ENCODE measurements at regions not wholly inside any gene's neighbourhood (a gene's known extent, or its start where the extent isn't known, plus 50 kb on each side); places are given as distances from the start of the nearest gene placed in this dataset.

DNA sequence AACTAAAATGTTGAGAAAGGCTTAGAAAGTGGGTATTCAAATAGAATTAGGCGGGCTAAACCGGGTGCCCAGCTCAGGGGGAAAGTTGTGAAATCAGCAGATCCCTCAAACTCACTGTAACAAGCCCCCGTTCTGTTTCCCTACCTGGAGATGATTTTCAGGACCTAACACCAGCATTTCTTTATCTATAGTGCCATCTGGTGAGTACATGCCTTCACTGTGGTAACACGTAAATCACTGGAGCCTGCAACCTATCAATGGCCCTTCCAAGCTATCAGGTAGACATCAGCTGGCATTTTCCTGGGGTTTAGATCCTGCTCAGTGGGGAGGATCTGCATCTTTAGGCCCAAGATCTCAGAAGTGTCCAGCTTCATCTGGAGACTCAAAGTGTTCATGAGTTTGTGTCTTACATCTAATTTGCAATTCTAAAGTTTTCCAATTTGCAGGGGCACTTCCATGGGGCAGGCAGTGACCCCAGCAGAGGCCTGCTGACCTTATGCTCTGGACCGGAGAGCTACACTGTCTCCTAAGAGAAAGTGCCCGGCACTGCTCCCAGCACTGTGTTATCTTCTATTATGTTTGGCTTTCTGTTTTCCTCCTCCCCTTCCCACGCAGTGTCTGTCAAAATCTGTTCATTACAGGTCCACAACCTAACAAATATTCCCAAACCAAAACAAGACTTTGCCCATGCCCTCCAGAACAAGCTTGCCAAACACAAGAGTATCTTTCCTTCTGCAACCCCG, 132.5 kb downstream of the LSM5 start:
- Histone ChIP-seq H3K27me3 (ENCODE audit: control insufficient read depth, low read length) (peaks cover 11% of the 10 kb centered on the region), H3K9me2 (replicated peaks; ENCODE audit: control insufficient read depth, low read length) (no peaks in the 10 kb centered on the region), H3K27ac (ENCODE audit: low read depth, low read length) (no peak overlapping the region), H3K36me3 (ENCODE audit: control insufficient read depth, low read length) (no peaks in the 10 kb centered on the region), H3K4me2 (ENCODE audit: low read length) (no peak overlapping the region), H3F3A (ENCODE audit: control insufficient read depth, insufficient read depth) (no peaks in the 10 kb centered on the region), H3K9me3 (ENCODE audit: control insufficient read depth, insufficient read depth, low read length) (no peaks in the 10 kb centered on the region), H3K4me3 (ENCODE audit: low read length) (no peak overlapping the region), H4K20me1 (ENCODE audit: control insufficient read depth, insufficient read depth, low read depth, low read length) (no peaks in the 10 kb centered on the region), H3K4me1 (ENCODE audit: control insufficient read depth, low read length) (no peaks in the 10 kb centered on the region), H3K79me2 (ENCODE audit: control insufficient read depth, low read length) (no peaks in the 10 kb centered on the region)
- TF ChIP-seq, protein P1, sequence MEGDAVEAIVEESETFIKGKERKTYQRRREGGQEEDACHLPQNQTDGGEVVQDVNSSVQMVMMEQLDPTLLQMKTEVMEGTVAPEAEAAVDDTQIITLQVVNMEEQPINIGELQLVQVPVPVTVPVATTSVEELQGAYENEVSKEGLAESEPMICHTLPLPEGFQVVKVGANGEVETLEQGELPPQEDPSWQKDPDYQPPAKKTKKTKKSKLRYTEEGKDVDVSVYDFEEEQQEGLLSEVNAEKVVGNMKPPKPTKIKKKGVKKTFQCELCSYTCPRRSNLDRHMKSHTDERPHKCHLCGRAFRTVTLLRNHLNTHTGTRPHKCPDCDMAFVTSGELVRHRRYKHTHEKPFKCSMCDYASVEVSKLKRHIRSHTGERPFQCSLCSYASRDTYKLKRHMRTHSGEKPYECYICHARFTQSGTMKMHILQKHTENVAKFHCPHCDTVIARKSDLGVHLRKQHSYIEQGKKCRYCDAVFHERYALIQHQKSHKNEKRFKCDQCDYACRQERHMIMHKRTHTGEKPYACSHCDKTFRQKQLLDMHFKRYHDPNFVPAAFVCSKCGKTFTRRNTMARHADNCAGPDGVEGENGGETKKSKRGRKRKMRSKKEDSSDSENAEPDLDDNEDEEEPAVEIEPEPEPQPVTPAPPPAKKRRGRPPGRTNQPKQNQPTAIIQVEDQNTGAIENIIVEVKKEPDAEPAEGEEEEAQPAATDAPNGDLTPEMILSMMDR (IDR thresholded peaks at IDR 0.05; ENCODE audit: low read depth, low read length, poor library complexity, severe bottlenecking) = no peak
- no peak for TF ChIP-seq EZH2phosphoT487 (IDR thresholded peaks at IDR 0.05; ENCODE audit: borderline replicate concordance, low read length)

DNA sequence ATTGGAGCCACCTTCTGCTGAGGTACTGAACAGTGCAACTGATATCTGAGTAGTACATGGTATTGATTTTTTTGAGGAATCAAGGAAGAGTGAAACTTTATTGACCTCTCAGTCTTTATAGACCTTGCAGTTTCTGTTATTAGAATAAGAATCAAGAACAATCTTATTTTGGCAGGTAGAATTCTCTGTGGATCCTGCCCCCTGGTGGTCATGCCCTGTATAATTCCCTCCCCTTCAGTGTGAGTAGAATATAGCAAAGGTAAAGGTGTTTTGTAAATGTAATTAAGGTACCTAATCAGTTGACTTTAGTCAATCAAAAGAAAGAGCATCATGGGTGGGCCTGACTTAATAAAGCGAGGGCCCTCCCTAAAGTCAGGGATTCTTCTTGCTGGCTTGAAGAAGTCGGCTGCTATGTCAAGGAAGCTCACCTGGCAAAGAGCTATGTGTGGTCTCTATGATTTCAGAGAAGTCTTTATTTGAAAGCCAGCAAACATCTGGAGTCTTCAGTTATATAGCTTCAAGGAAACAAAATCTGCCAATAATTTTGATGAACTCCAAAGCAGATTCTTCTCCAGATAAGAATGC, 142.8 kb downstream of the LSM5 start:
- H3K9me2 ChIP-seq (replicated peaks; ENCODE audit: control insufficient read depth, low read length) = no peaks in the 10 kb centered on the region
- no peaks in the 10 kb centered on the region for H3K4me1 ChIP-seq (ENCODE audit: control insufficient read depth, low read length)
- H4K20me1 ChIP-seq (ENCODE audit: control insufficient read depth, insufficient read depth, low read depth, low read length) = no peaks in the 10 kb centered on the region
- H3F3A ChIP-seq (ENCODE audit: control insufficient read depth, insufficient read depth) = no peaks in the 10 kb centered on the region
- H3K27ac ChIP-seq (ENCODE audit: low read depth, low read length) = no peak overlapping the region
- no peaks in the 10 kb centered on the region for H3K9me3 ChIP-seq (ENCODE audit: control insufficient read depth, insufficient read depth, low read length)
- H3K79me2 ChIP-seq (ENCODE audit: control insufficient read depth, low read length) = no peaks in the 10 kb centered on the region
- no peak overlapping the region for H3K4me3 ChIP-seq (ENCODE audit: low read length)
- TF ChIP-seq EZH2phosphoT487 (IDR thresholded peaks at IDR 0.05; ENCODE audit: borderline replicate concordance, low read length) = no peak
- TF ChIP-seq, protein P1 (IDR thresholded peaks at IDR 0.05; ENCODE audit: low read depth, low read length, poor library complexity, severe bottlenecking) = peak; percentile 98
- H3K27me3 ChIP-seq (ENCODE audit: control insufficient read depth, low read length) = no peaks in the 10 kb centered on the region
- no peak overlapping the region for H3K4me2 ChIP-seq (ENCODE audit: low read length)
- H3K36me3 ChIP-seq (ENCODE audit: control insufficient read depth, low read length) = no peaks in the 10 kb centered on the region

DNA sequence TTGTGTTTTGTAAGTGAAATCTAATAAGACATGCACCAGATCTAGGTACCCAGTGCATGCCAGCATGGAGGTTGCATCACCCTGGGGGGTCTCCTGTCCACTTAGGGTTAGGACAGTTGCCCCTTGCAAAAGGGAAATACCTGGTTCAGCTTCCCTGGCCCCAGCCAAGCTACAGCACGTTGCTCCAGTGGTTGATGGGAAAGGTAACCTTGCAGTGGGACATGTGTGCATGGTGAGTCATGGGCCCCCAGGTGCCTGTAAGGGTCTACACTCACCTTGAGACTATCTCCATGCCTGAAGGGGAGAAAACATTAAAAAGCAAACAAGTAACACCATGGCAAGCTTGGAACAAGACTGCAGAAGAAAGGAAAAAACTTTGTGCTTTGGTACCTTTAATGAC, 143.9 kb downstream of the LSM5 start:
- no peak for TF ChIP-seq EZH2phosphoT487 (IDR thresholded peaks at IDR 0.05; ENCODE audit: borderline replicate concordance, low read length)
- TF ChIP-seq, protein P1 (IDR thresholded peaks at IDR 0.05; ENCODE audit: low read depth, low read length, poor library complexity, severe bottlenecking) = no peak
- H3K27ac ChIP-seq (ENCODE audit: low read depth, low read length) = no peak overlapping the region
- no peaks in the 10 kb centered on the region for H3K4me1 ChIP-seq (ENCODE audit: control insufficient read depth, low read length)
- no peak overlapping the region for H3K4me2 ChIP-seq (ENCODE audit: low read length)
- no peaks in the 10 kb centered on the region for H3K9me3 ChIP-seq (ENCODE audit: control insufficient read depth, insufficient read depth, low read length)
- no peaks in the 10 kb centered on the region for H3K27me3 ChIP-seq (ENCODE audit: control insufficient read depth, low read length)
- H3K4me3 ChIP-seq (ENCODE audit: low read length) = no peak overlapping the region
- no peaks in the 10 kb centered on the region for H3F3A ChIP-seq (ENCODE audit: control insufficient read depth, insufficient read depth)
- no peaks in the 10 kb centered on the region for H3K9me2 ChIP-seq (replicated peaks; ENCODE audit: control insufficient read depth, low read length)
- no peaks in the 10 kb centered on the region for H4K20me1 ChIP-seq (ENCODE audit: control insufficient read depth, insufficient read depth, low read depth, low read length)
- H3K79me2 ChIP-seq (ENCODE audit: control insufficient read depth, low read length) = no peaks in the 10 kb centered on the region
- no peaks in the 10 kb centered on the region for H3K36me3 ChIP-seq (ENCODE audit: control insufficient read depth, low read length)

Measured in DOHH2 (cell line).